Osteocyte (in vitro differentiated cells): ENCODE measurements at regions not wholly inside any gene's neighbourhood (a gene's known extent, or its start where the extent isn't known, plus 50 kb on each side); places are given as distances from the start of the nearest gene placed in this dataset.

ENCODE experiments used
- DNase-seq: peaks from one replicate; pipeline ENCODE4 v3.0.0; 2021; ENCODE audit warnings: mixed read lengths; ENCODE audit not compliant: unreplicated experiment; ENCODE audit errors: extremely low spot score
- H3K27ac Mint-ChIP-seq: one replicate; pipeline ENCODE4 v1.8.0; 2021; ENCODE audit warnings: mild to moderate bottlenecking, mixed read lengths; ENCODE audit not compliant: unreplicated experiment
- H3K27me3 Mint-ChIP-seq: one replicate; pipeline ENCODE4 v1.8.0; 2021; ENCODE audit warnings: mixed read lengths; ENCODE audit not compliant: unreplicated experiment
- H3K36me3 Mint-ChIP-seq: one replicate; pipeline ENCODE4 v1.8.0; 2021; ENCODE audit warnings: mixed read lengths; ENCODE audit not compliant: unreplicated experiment
- H3K4me1 Mint-ChIP-seq: one replicate; pipeline ENCODE4 v1.8.0; 2021; ENCODE audit warnings: mixed read lengths; ENCODE audit not compliant: unreplicated experiment
- H3K4me3 Mint-ChIP-seq: one replicate; pipeline ENCODE4 v1.8.0; 2021; ENCODE audit warnings: mild to moderate bottlenecking, moderate library complexity, mixed read lengths; ENCODE audit not compliant: unreplicated experiment
- H3K9me3 Mint-ChIP-seq: one replicate; pipeline ENCODE4 v1.8.0; 2021; ENCODE audit warnings: mixed read lengths; ENCODE audit not compliant: unreplicated experiment
- TF ChIP-seq, protein P1 (sequence below): fragments of 200-600 bp; sonication (generic); IDR thresholded peaks from 2 replicates; pipeline ENCODE4 v1.5.0; 2021; ENCODE audit warnings: antibody characterized with exemption, mild to moderate bottlenecking, moderate library complexity

- H3K4me1 Mint-ChIP-seq: no peaks in the 10 kb centered on the region
Measured at GRCh38 chr2:35871672-35872071, 483.9 kb upstream of the CRIM1 start.

DNA sequence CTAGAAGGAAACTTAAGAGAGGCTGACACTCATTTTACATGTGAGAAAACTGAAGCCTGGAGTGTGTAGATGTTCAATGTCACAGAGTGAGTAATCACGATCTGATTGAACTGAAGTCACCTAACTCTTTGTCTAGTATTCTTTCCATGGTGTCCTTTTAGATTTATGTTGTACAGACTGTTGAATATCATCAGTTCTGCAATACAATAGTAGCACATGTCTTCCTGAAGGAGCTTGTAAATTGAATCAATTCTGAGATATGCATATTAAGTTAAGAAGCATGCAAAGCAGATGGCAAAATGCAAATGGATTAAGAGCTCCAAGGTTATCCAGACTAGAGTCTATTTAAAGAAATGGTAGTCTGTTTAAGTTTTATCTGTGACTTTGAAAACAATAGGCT lies 484.9 kb upstream of the CRIM1 start:
- TF ChIP-seq, protein P1, sequence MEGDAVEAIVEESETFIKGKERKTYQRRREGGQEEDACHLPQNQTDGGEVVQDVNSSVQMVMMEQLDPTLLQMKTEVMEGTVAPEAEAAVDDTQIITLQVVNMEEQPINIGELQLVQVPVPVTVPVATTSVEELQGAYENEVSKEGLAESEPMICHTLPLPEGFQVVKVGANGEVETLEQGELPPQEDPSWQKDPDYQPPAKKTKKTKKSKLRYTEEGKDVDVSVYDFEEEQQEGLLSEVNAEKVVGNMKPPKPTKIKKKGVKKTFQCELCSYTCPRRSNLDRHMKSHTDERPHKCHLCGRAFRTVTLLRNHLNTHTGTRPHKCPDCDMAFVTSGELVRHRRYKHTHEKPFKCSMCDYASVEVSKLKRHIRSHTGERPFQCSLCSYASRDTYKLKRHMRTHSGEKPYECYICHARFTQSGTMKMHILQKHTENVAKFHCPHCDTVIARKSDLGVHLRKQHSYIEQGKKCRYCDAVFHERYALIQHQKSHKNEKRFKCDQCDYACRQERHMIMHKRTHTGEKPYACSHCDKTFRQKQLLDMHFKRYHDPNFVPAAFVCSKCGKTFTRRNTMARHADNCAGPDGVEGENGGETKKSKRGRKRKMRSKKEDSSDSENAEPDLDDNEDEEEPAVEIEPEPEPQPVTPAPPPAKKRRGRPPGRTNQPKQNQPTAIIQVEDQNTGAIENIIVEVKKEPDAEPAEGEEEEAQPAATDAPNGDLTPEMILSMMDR: no peak
- Mint-ChIP-seq H3K36me3 (no peaks in the 10 kb centered on the region), H3K27me3 (peaks cover 34% of the 10 kb centered on the region), H3K9me3 (no peaks in the 10 kb centered on the region), H3K4me1 (no peaks in the 10 kb centered on the region), H3K4me3 (no peak overlapping the region), H3K27ac (no peak overlapping the region)
- no peak for DNase-seq

More at GRCh38 chr2:35871672-35872071, 483.9 kb upstream of the CRIM1 start:
- Mint-ChIP-seq H3K4me3 (no peak overlapping the region), H3K9me3 (no peaks in the 10 kb centered on the region), H3K36me3 (no peaks in the 10 kb centered on the region), H3K27me3 (peaks cover 28% of the 10 kb centered on the region), H3K27ac (no peak overlapping the region)
- no peak for DNase-seq
- TF ChIP-seq, protein P1: peak; percentile 10

GRCh38 chr2:35864141-35864540 lies 491.4 kb upstream of the CRIM1 start:
- Mint-ChIP-seq H3K27me3 (peaks cover 21% of the 10 kb centered on the region), H3K36me3 (no peaks in the 10 kb centered on the region), H3K27ac (no peak overlapping the region), H3K4me1 (no peaks in the 10 kb centered on the region), H3K4me3 (no peak overlapping the region), H3K9me3 (no peaks in the 10 kb centered on the region)
- no peak for DNase-seq
- TF ChIP-seq, protein P1: no peak

DNA sequence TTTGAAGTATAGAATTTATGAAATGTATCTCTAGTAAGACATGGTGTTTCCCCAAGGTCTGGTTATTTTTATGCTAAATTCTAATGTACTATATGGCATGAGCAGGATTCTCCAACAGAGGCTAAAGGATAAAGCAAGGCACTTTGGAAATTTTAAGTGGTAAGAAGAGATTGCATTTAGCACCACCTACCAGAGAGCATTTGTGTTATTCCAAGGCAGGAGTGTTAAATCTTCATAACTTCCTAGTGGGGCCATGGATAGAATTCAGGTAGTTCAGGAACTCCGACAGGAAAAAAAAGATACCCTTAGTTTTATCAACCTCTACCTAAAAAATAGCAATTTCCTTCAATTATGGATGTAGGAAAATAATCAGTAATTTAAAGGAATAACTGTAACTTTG lies 497.4 kb upstream of the CRIM1 start:
- TF ChIP-seq, protein P1: no peak
- peaks cover 8% of the 10 kb centered on the region for H3K27me3 Mint-ChIP-seq
- no peak overlapping the region for H3K4me3 Mint-ChIP-seq
- no peak overlapping the region for H3K27ac Mint-ChIP-seq
- H3K9me3 Mint-ChIP-seq: no peaks in the 10 kb centered on the region
- no peak for DNase-seq
- no peaks in the 10 kb centered on the region for H3K36me3 Mint-ChIP-seq
- H3K4me1 Mint-ChIP-seq: no peaks in the 10 kb centered on the region

DNA sequence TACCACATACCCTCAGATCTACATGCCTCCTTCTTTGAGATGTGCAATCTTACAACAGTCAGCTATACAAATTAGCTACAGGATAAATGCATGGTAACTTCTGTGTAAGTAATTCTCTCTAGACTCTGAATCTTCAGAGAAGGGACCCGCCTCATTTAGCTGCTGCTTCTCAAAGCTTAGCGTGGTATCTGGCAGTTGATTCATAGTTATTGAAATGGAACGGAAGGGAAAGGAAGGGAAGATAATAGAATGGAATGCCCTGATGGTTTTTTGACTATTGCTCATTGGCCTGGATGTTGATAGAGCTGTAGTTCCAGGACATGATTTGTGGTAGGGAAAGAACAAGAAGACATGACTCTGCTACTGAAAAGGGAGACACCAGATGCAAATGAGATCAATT lies 498.1 kb upstream of the CRIM1 start:
- DNase-seq: no peak
- Mint-ChIP-seq H3K9me3 (no peaks in the 10 kb centered on the region), H3K4me1 (no peaks in the 10 kb centered on the region), H3K4me3 (no peak overlapping the region), H3K27me3 (peaks cover 8% of the 10 kb centered on the region), H3K36me3 (no peaks in the 10 kb centered on the region), H3K27ac (no peak overlapping the region)
- TF ChIP-seq, protein P1: no peak
